HG03520 (cell line): ENCODE measurements at regions not wholly inside any gene's neighbourhood (a gene's known extent, or its start where the extent isn't known, plus 50 kb on each side); places are given as distances from the start of the nearest gene placed in this dataset.

Experiments used
- ATAC-seq: cut with Tn5 transposase; IDR thresholded peaks from one replicate; pipeline ENCODE4 v1.9.1; 2021; ENCODE audit warnings: mild to moderate bottlenecking, moderate library complexity; ENCODE audit not compliant: unreplicated experiment

DNA sequence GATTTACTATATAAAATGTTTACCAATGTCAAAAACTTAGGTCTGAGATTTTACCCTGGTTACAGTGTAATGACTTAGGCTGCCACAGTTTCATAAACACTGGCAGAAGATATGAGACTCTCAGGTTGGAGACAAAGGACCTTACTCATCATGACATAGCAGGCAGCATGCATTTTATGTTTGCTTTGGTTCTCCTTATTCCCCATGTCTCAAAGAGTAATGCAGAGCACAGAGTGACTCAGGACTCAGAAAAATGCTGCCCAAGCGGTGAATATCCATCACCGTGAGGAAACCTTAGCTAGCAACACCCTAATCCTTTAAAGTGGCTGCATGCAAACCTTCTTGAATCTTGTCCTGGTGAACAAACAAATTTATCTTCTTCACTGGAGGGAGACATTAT is 112.1 kb upstream of the EYS start:
- no peak for ATAC-seq

DNA sequence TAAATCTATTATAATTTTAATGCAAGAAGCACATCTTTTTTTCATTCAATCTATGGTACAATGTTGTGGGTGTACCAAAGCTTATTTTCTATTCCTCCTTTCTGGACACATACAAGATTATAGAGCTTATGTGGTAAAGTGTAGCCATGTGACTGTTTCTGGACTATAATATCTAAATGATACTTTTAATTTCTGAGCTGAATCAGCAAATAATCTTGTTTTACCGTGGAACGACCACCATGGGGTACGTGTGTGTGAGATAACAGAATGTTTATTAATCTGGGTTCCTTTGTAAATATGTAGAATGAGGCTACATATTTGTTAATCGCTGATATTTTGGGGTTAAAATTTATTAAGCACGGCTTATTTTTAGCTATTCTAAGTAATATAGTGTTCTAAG is 111.5 kb upstream of the EYS start:
- no peak for ATAC-seq

DNA sequence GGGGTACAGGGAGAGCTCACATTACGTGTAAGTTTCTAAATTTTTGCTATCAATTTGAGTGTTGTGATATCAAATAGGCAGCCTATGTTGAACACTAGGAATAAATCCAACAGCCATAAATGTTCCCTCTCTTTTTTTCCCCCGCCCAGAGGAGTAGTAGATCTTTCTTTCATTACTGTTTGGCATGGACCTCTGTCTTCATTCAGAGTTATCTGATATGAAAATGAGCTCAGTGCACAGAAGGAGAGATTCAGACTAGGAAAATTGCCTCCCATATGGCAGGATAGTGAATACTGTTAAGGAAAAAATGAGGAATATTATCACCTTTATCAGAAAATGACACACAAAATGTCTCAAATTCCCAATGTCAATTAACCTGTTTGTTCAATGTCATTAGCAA is 110.0 kb upstream of the EYS start:
- no peak for ATAC-seq

DNA sequence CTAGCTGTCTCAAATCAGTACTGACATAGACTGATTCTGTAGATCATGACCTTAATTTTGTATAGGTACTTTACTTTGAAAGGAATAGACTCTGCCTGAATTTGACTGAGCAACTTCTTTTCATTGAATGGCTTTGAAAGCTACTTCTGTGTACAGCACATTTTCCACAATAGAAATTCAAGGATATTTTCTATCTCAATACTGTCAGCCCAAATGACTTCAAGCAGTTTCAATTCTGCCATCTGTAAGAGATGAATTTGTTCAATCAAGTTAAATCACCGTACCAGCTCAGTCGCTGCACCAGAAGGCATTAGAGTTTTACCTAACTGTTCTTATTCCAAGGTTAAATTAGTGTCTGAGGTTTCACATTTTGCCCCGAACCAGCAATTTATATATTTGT is 107.0 kb upstream of the EYS start:
- ATAC-seq: no peak

DNA sequence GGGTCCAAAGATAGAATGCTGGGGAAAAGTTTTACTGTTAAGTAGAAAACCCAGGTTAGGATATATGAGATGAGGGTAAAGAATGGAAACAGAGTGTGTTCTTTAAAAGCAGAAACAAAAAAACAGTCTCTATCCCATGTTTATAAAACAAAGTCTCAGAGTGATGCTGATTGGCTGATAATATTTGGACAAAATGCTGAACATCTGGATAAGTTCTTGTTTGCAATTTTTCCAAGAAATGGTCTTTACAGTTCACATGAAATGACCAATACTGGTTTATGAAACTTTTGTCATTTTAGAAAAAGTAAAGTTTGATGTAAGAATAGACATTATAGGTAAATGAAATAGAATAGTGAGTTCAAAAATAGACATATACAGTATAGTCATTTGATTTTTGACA is 96.2 kb upstream of the EYS start:
- no peak for ATAC-seq

DNA sequence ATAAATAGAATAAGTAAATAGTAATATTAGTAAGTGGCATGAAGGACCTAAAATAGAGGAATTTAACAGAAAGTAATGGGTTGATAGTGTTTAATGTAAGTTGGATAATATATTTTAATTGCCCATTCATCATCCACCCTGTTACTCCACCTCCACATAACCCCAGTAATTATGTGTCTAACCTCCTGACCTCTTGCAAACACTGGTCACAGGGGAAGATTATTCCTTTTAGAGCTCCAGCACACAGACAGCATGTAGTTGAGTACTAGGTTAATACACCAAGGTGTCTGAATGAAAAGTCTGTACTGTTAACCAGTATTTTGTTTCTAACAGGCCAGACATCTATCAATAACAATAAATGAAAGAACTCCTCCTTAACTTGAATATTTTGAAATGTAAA is 92.4 kb upstream of the EYS start:
- ATAC-seq: no peak

DNA sequence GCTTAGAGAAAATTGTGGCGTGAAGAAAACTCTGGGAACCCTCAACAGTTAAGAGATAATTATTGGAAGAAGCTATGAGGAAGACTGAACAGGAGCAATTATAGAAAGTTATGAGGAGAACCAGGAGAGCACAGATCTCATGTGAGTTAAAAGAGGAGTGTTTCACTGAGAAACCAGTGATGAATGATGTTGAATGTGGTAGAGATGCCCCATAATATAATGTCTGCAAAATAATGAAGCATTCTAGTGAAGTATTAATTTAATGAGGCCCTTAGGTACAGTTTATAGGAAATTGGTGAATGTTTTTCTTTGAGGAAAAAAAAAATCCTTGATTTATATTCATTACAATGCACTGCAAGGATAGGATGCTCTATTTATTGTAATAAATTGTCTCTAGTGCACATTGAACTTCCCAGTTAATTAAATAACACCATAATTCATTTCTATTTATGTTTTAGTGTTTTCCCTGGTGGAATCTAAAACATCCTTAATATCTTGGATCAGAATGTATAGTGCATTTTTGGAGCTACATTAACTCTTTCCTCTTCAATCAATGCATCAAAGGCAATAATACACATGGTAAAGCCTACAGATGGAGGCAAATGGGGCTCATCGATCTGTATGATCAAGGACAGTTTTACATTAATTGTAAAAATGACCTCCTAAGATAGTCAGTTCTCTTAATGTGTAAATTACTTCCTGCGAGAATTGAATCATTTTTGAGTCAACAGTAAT is 91.4 kb upstream of the EYS start:
- no peak for ATAC-seq

DNA sequence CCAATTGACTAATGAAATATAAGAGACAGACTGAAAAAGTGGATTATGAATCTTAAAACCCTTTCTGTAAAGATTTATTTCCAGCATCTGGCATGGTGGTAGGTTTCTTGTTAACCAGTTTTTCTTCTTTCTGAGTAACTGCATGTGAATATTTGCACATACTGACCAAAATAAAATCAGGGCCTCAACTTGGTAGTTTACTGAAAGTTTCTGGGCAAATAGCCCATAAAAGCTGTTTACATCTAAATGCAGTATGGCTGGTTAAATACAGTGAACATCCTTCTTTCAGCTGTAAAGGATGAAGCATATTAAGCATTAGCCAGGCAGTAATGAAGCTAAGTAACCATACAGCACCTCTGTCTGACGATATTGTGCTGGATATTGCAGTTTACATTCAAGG is 83.6 kb upstream of the EYS start:
- ATAC-seq: no peak

DNA sequence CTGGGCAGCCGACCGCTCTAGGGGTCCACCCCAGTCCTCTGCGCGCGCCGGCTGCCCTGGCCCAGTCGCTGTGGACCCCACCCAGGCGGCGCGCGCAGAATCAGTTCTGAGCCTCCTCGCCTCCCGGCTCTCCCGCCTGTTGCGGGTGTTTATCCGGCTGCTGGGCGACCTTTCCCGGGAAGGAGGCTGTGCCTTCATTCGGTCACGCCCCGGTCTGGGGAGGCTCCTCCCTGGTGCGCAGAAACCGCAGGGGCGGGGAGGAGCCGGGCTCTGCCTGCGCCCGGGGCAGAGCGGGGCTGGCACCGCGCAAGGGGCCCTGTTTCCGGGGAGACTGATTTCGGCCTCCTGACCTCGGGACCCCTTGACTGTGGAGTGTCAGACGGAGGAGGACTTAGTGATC is 80.8 kb upstream of the EYS start:
- no peak for ATAC-seq

DNA sequence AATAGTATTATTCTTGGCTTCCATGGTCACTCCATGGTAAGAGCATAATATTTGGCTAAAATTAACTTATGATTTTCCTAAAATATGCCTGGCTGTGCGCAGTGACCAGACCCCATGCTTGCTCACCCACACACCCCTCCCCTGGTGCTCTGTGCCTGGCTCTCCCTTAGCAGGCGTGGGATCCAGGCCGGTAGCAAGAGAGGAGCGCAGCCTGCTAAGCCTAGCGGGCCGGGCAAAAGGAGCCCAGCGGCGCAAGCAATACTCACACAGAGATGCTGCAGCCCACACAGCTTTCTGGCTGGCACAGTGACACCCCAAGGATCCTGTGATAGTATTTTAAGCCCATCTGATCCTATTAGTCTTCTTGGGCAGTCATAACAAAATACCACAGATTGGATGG is 79.8 kb upstream of the EYS start:
- no peak for ATAC-seq

DNA sequence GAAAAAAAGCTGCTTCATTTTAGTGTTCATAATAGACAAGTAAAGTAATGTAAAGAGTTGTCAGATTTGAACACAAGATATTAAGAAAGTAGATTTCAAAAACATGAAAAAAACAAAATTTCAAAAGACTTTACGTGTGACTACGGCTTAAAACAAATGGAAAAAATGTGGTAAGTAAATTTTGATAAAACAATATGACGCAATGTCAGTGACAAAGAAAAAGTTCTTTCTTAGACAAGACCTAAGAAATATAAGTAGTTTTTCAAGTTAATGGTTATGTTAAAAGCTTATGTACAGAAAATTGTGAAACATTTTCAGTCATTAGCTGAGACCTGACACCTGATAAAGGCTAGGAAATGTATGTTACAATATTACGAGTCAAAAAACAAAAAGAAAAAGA is 73.7 kb upstream of the EYS start:
- no peak for ATAC-seq

DNA sequence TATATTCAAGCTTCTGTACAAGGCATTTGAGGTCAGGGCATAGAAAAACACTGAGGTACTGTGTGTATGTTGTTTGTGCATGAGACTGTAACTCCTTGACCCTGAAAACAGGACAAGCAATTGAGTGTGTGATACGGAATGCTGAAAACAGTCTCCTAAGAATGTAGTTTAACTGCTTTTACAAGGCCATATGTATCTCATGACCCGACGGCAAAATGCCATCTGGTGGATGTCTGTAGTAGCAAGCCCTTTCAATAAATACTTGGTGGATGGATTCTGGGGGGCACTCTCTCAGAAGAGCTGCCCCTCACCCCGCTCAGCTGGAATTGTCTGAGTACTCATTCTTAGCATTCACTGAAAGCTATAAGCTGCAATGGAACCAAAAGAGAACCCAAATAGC is 69.3 kb upstream of the EYS start:
- ATAC-seq: no peak

DNA sequence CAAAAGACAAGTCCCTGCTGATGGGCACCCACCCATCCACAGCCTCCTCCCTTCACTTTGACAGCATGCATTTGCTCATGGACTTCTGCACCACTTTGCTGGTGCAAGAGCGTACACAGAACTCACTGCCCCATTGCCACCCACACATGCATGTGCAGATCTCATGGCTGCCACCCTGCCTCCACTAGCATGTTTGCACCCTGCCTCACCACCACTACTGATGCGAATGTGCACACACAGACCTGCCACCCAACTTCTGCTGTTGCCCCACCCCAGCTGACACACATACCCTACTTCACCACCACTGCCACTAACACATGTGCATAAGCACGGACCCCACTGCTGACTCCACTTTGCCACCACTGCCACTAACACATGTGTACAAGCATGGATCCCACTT is 64.9 kb upstream of the EYS start:
- no peak for ATAC-seq

DNA sequence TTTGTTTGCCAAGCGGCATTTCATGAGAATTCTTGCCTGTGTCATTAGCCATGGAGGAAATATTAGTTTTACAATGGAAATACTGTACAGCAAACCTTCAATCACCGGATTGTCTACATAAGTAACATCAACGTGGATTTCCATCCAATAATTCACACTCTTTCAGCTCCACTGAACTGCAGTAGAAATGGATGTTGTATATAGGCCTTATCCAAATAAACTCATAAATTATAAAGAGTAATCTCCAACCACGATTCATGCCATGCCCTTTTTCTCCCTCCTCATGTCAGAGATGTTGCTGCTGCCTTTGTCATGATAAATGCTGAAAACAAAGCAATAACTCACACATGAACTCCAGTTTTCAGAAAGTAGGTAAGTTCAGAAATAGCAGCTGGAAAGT is 54.9 kb upstream of the EYS start:
- ATAC-seq: no peak

DNA sequence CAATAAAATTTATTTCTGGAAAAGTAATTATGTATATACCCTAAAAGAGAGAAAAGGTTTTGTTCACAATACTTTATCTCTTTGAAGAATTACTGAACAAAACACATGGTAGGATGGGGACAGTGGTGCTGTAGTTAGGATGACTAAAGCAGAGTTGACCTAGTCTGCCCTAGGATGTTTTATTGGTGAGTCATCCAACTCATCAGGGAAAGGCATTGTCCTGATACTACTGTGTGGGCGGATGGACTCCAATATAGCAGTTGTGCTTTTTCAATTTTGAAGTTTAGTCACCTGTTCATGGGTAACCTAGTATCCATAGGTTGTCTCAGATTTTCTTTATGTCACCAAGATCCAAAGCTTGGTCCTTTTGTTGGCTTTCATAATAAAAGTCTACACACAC is 53.3 kb upstream of the EYS start:
- no peak for ATAC-seq
